Ovary (tissue), 7 donors: ENCODE measurements at regions not wholly inside any gene's neighbourhood (a gene's known extent, or its start where the extent isn't known, plus 50 kb on each side); places are given as distances from the start of the nearest gene placed in this dataset.

Experiments used
- DNase-seq, 5 donors: peaks; one replicate each; pipeline ENCODE4 v3.0.0-alpha.2; 2019 to 2020
- H3K27ac ChIP-seq, 2 donors: fragments of 200-600 bp; one replicate each; pipeline versions ENCODE4 v1.5.1 to v1.8.0; 2019 to 2022
- H3K27me3 ChIP-seq: fragments of 200-600 bp; one replicate; pipeline ENCODE4 v1.8.0; 2022
- H3K36me3 ChIP-seq: fragments of 200-600 bp; sonication (generic); one replicate; pipeline ENCODE4 v1.5.1; 2019
- H3K4me1 ChIP-seq: one replicate; pipeline ENCODE4 v1.8.1; 2013; ENCODE audit warnings: mild to moderate bottlenecking, moderate library complexity; ENCODE audit not compliant: insufficient read depth
- H3K4me3 ChIP-seq: fragments of 200-600 bp; sonication (generic); one replicate; pipeline ENCODE4 v1.5.1; 2017
- H3K9me3 ChIP-seq, 2 donors: fragments of 200-600 bp in 1 of 2; sonication (generic) in 1 of 2; one replicate each; pipeline versions ENCODE4 v1.5.1 to v1.8.1; 2013 to 2019; ENCODE audit warnings: mild to moderate bottlenecking in 1 of 2, moderate library complexity in 1 of 2
- CTCF ChIP-seq, 3 donors: fragments of 450-650 bp in 2 of 3; fragments of 200-600 bp in 1 of 3; IDR thresholded peaks; one replicate each; pipeline versions ENCODE4 v1.5.1 to v1.8.0; 2016 to 2022; ENCODE audit warnings: antibody characterized with exemption in 3 of 3, mild to moderate bottlenecking in 1 of 3
- EP300 ChIP-seq: sonication (generic); formaldehyde crosslinking; IDR thresholded peaks from one replicate; pipeline ENCODE4 v1.6.1; 2017; ENCODE audit warnings: antibody characterized with exemption
- POLR2A ChIP-seq: fragments of 450-650 bp; IDR thresholded peaks from one replicate; pipeline ENCODE4 v1.6.1; 2017; ENCODE audit warnings: antibody characterized with exemption, mild to moderate bottlenecking, moderate library complexity
- WGBS, 3 donors: extraction: QIAGEN DNeasy Blood & Tissue Kit in 1 of 3; methylation state at CpG; one replicate each; pipeline versions ENCODE4 v1.1.5 to v1.1.7; 2013 to 2017; 5-methylcytosine and 5-hydroxymethylcytosine counted together
- intact Hi-C, 4 donors: fragments of 100-400 bp; cut with DNase I; formaldehyde crosslinking; loops; one replicate each; pipeline versions ENCODE4 v1.11.0 to v1.15.1; 2022 to 2023
- donor health status: DM: no; HTN: no; CAD: no; lungs with moderate emphysema.
- donor health status: DM: no; HTN: no; CAD: no.
- donor health status: Bipolar disorder and iron deficiency.
- donor health status: DM: no; HTN: no; CAD: no.
- donor health status: DM: yes; HTN: yes; CAD: no.

GRCh38 chr5:109964136-109964535, 274.4 kb downstream of the MAN2A1 start:
- intact Hi-C loops = no loop called here
- WGBS, 3 donors = 92 to 96% (median 93%) methylated on average over 3 of the region's 3 CpGs
- no peaks in the 10 kb centered on the region for H3K4me1 ChIP-seq
- no peaks in the 10 kb centered on the region for H3K9me3 ChIP-seq
- H3K36me3 ChIP-seq = no peaks in the 10 kb centered on the region
- DNase-seq = no peak
- no peak overlapping the region for H3K4me3 ChIP-seq
- TF ChIP-seq POLR2A (no peak), EP300 (no peak), CTCF (IDR thresholded peaks at IDR 0.05) (no peak)
- no peak overlapping the region for H3K27ac ChIP-seq
- no peaks in the 10 kb centered on the region for H3K27me3 ChIP-seq

DNA sequence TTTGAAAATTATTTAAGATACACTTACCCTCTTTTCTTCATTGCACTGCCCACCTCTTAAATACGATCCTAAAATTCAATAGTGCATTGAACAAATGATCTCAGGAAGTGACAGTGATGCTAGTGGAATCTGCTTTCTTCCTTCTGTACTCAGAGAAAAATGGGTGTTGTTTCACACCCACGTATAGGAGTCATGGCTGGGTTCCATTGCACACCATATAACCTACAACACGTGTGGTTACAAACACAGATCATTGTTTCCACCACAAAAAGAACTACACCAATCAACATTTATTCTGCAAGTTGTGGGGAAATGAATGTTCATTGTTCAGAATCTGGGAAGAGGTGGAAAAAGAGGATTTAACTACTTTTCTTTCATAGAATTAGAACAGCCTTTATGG, 275.9 kb downstream of the MAN2A1 start:
- intact Hi-C loops = no loop called here
- no peak for DNase-seq
- Histone ChIP-seq H3K4me3 (no peak overlapping the region), H3K36me3 (no peaks in the 10 kb centered on the region), H3K27ac (no peak overlapping the region), H3K9me3 (no peaks in the 10 kb centered on the region), H3K4me1 (no peaks in the 10 kb centered on the region), H3K27me3 (no peaks in the 10 kb centered on the region)
- no peak for TF ChIP-seq POLR2A
- no peak for TF ChIP-seq EP300
- no peak for TF ChIP-seq CTCF (IDR thresholded peaks at IDR 0.05)
- 63 to 71% (median 69%) methylated on average over 3 of the region's 3 CpGs for WGBS, 3 donors

DNA sequence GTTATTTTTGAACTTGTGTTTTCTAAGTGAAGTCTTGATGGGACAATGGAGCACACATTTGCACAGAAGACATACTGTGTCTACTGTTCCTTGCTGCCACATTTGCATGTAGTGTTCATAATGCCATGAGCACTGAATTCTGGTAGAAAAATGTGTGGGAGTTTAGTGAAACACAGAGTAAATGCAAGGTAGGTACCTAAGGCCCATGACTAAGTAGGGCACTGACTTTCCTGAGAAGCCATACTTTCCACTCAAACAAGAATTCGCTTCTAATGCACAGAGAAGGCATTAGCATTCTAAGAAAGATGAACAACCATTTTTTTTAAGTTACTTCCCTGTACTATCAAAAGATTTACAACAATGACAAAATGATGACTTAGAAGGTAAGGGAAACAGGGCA, 282.2 kb downstream of the MAN2A1 start:
- 93 to 100% (median 95%) methylated on average over 1 of the region's 1 CpG for WGBS, 3 donors
- Histone ChIP-seq H3K4me1 (no peaks in the 10 kb centered on the region), H3K9me3 (no peaks in the 10 kb centered on the region)

DNA sequence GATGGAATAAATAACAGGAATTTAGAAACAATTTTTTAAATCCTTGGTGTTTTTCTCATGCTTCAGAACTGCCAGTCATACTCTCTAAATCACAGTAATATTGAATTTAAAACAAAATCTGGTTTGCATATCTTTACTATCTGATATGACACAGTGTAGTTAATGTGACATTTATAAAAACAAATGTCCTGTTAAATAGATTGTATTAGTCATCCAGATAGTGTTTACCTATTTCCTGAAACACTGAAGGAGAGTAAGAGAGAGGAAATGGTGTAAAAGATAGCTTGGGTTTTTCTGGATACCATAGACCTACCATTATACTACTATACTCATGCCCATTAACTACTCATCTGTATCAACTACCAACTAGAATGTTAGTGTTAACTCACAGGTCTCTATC, 292.3 kb downstream of the MAN2A1 start:
- intact Hi-C loops = no loop called here
- Histone ChIP-seq H3K27me3 (no peaks in the 10 kb centered on the region), H3K4me1 (no peaks in the 10 kb centered on the region), H3K27ac (no peak overlapping the region), H3K36me3 (no peaks in the 10 kb centered on the region), H3K9me3 (no peaks in the 10 kb centered on the region), H3K4me3 (no peak overlapping the region)
- TF ChIP-seq CTCF (IDR thresholded peaks at IDR 0.05) = no peak
- no peak for TF ChIP-seq POLR2A
- no peak for TF ChIP-seq EP300
- DNase-seq = no peak

More for the DNA sequence above, 282.2 kb downstream of the MAN2A1 start:
- Histone ChIP-seq H3K27ac (no peak overlapping the region), H3K27me3 (no peaks in the 10 kb centered on the region), H3K4me3 (no peak overlapping the region), H3K36me3 (no peaks in the 10 kb centered on the region)
- no peak for DNase-seq
- intact Hi-C loops = no loop called here
- no peak for TF ChIP-seq EP300
- no peak for TF ChIP-seq CTCF (IDR thresholded peaks at IDR 0.05)
- no peak for TF ChIP-seq POLR2A
